Suprapubic skin (tissue), 4 donors: ENCODE measurements at regions not wholly inside any gene's neighbourhood (a gene's known extent, or its start where the extent isn't known, plus 50 kb on each side); places are given as distances from the start of the nearest gene placed in this dataset.

ENCODE experiments used
- DNase-seq, 2 donors: peaks; one replicate each; pipeline ENCODE4 v3.0.0-alpha.2; 2019; ENCODE audit warnings: low spot score in 2 of 2
- H3K27ac ChIP-seq: fragments of 200-600 bp; sonication (generic); one replicate; pipeline ENCODE4 v1.5.1; 2019
- H3K27me3 ChIP-seq: fragments of 200-600 bp; sonication (generic); one replicate; pipeline ENCODE4 v1.5.1; 2019
- H3K36me3 ChIP-seq: fragments of 200-600 bp; sonication (generic); one replicate; pipeline ENCODE4 v1.5.1; 2019
- H3K4me1 ChIP-seq: fragments of 200-600 bp; sonication (generic); one replicate; pipeline ENCODE4 v1.5.1; 2019
- H3K4me3 ChIP-seq: fragments of 200-600 bp; sonication (generic); one replicate; pipeline ENCODE4 v1.5.1; 2019; ENCODE audit warnings: mild to moderate bottlenecking
- H3K9me3 ChIP-seq: fragments of 200-600 bp; sonication (generic); one replicate; pipeline ENCODE4 v1.5.1; 2019
- EP300 ChIP-seq: sonication (generic); formaldehyde crosslinking; IDR thresholded peaks from one replicate; pipeline ENCODE4 v1.6.1; 2017; ENCODE audit warnings: antibody characterized with exemption
- POLR2A ChIP-seq, 2 donors: fragments of 450-650 bp; IDR thresholded peaks; one replicate each; pipeline ENCODE4 v1.6.1; 2017; ENCODE audit warnings: antibody characterized with exemption in 2 of 2, mild to moderate bottlenecking in 2 of 2, moderate library complexity in 2 of 2
- POLR2AphosphoS5 ChIP-seq, 3 donors: sonication (generic); formaldehyde crosslinking; IDR thresholded peaks; one replicate each; pipeline ENCODE4 v1.6.1; 2017; ENCODE audit warnings: antibody characterized with exemption in 3 of 3
- WGBS: methylation state at CpG from one replicate; pipeline ENCODE4 v1.1.5; 2018; 5-methylcytosine and 5-hydroxymethylcytosine counted together
- TF ChIP-seq, protein P1 (sequence below), 2 donors: fragments of 200-600 bp in 1 of 2; fragments of 450-650 bp in 1 of 2; sonication (generic) in 1 of 2; IDR thresholded peaks; one replicate each; pipeline ENCODE4 v1.5.1; 2016 to 2019; ENCODE audit warnings: antibody characterized with exemption in 2 of 2, mild to moderate bottlenecking in 1 of 2, moderate library complexity in 1 of 2

DNA sequence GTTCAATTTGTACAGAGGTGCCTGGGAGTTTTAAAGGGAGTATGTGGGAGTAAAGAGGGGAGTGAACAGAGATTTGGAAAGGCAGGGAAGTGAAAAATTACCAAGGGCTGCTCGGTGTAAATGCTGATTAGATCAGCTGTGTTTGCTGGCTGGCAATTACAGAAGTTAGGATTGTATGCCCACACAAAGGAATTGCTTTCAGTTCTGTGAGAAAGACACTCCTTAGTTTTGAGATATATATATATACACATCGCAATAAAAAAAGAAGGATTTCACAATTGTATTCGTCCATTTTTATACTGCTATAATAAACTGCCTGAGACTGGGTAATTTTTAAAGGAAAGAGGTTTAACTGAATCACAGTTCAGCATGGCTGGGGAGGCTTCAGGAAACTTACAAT lies 196.3 kb downstream of the SLITRK5 start:
- Histone ChIP-seq H3K27ac (no peak overlapping the region), H3K9me3 (no peaks in the 10 kb centered on the region), H3K36me3 (no peaks in the 10 kb centered on the region), H3K27me3 (no peaks in the 10 kb centered on the region), H3K4me1 (no peaks in the 10 kb centered on the region), H3K4me3 (no peak overlapping the region)
- no peak for DNase-seq
- TF ChIP-seq, protein P1, sequence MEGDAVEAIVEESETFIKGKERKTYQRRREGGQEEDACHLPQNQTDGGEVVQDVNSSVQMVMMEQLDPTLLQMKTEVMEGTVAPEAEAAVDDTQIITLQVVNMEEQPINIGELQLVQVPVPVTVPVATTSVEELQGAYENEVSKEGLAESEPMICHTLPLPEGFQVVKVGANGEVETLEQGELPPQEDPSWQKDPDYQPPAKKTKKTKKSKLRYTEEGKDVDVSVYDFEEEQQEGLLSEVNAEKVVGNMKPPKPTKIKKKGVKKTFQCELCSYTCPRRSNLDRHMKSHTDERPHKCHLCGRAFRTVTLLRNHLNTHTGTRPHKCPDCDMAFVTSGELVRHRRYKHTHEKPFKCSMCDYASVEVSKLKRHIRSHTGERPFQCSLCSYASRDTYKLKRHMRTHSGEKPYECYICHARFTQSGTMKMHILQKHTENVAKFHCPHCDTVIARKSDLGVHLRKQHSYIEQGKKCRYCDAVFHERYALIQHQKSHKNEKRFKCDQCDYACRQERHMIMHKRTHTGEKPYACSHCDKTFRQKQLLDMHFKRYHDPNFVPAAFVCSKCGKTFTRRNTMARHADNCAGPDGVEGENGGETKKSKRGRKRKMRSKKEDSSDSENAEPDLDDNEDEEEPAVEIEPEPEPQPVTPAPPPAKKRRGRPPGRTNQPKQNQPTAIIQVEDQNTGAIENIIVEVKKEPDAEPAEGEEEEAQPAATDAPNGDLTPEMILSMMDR (IDR thresholded peaks at IDR 0.05), result no peak
- TF ChIP-seq POLR2AphosphoS5 (IDR thresholded peaks at IDR 0.05) (no peak), EP300 (no peak), POLR2A (IDR thresholded peaks at IDR 0.05) (no peak)
- 79% methylated on average over 3 of the region's 3 CpGs for WGBS

DNA sequence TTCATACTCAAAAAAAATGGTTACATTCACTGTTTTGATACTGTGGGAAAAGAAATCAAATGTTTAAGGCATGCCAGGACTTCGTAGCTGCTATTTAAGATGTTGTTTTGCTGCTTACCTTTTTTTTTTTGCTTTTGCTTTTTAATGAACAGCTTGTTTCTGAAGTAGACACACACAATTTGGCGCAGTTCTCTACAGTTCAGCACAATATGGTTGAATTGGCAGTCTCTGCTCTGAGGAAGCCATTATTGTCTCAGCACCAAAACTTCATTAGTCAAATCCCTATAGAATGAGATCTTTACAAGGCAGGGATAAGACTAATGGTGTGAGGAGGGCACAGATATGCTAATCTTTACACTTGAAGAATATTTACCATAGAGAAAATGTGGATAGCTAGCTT lies 197.6 kb downstream of the SLITRK5 start:
- no peaks in the 10 kb centered on the region for H3K4me1 ChIP-seq
- no peaks in the 10 kb centered on the region for H3K27me3 ChIP-seq
- no peaks in the 10 kb centered on the region for H3K9me3 ChIP-seq
- TF ChIP-seq POLR2AphosphoS5 (IDR thresholded peaks at IDR 0.05), result no peak
- no peak for TF ChIP-seq EP300
- TF ChIP-seq, protein P1 (IDR thresholded peaks at IDR 0.05), result no peak
- TF ChIP-seq POLR2A (IDR thresholded peaks at IDR 0.05), result no peak
- H3K36me3 ChIP-seq, result no peaks in the 10 kb centered on the region
- DNase-seq, result no peak
- 83% methylated on average over 2 of the region's 2 CpGs for WGBS
- H3K27ac ChIP-seq, result no peak overlapping the region
- no peak overlapping the region for H3K4me3 ChIP-seq

- H3K4me1 ChIP-seq, result no peaks in the 10 kb centered on the region
- no peaks in the 10 kb centered on the region for H3K9me3 ChIP-seq
- no peak overlapping the region for H3K4me3 ChIP-seq
- H3K27me3 ChIP-seq, result no peaks in the 10 kb centered on the region
- no peaks in the 10 kb centered on the region for H3K36me3 ChIP-seq
- DNase-seq, result no peak
- 71% methylated on average over 2 of the region's 2 CpGs for WGBS
- no peak overlapping the region for H3K27ac ChIP-seq
- TF ChIP-seq POLR2A (IDR thresholded peaks at IDR 0.05), result no peak
- TF ChIP-seq EP300, result no peak
- no peak for TF ChIP-seq POLR2AphosphoS5 (IDR thresholded peaks at IDR 0.05)
- TF ChIP-seq, protein P1 (IDR thresholded peaks at IDR 0.05), result no peak
These were observed 201.6 kb downstream of the SLITRK5 start for GRCh38 chr13:87872813-87873212.

DNA sequence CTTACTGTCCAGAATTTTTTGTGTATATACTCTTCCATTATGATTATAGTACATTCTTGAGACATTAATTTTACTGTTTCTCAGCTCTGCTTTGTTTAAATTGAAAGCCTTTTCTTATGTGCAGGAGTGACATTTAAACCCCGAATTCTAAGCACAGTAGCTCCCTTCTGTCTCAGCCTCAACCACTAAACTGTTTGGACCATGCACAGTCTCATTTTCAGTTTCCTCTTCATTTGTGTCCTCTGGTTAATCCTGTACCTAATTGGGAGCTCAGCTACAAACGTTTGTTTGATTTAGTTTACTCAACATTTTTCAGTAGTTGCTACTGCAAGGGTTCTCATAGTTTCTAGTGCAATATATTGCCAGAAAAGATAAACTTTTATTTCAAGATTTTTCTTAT lies 206.3 kb downstream of the SLITRK5 start:
- Histone ChIP-seq H3K9me3 (no peaks in the 10 kb centered on the region), H3K27me3 (no peaks in the 10 kb centered on the region), H3K4me3 (no peak overlapping the region), H3K4me1 (no peaks in the 10 kb centered on the region), H3K27ac (no peak overlapping the region), H3K36me3 (no peaks in the 10 kb centered on the region)
- 68% methylated on average over 2 of the region's 2 CpGs for WGBS
- no peak for TF ChIP-seq EP300
- TF ChIP-seq, protein P1 (IDR thresholded peaks at IDR 0.05), result no peak
- no peak for TF ChIP-seq POLR2AphosphoS5 (IDR thresholded peaks at IDR 0.05)
- no peak for TF ChIP-seq POLR2A (IDR thresholded peaks at IDR 0.05)
- no peak for DNase-seq

- TF ChIP-seq, protein P1 (IDR thresholded peaks at IDR 0.05), result no peak
- TF ChIP-seq POLR2A (IDR thresholded peaks at IDR 0.05) (no peak), EP300 (no peak), POLR2AphosphoS5 (IDR thresholded peaks at IDR 0.05) (no peak)
- Histone ChIP-seq H3K4me1 (no peaks in the 10 kb centered on the region), H3K4me3 (no peak overlapping the region), H3K36me3 (no peaks in the 10 kb centered on the region), H3K27ac (no peak overlapping the region), H3K9me3 (no peaks in the 10 kb centered on the region), H3K27me3 (no peaks in the 10 kb centered on the region)
- no peak for DNase-seq
These were observed 207.5 kb downstream of the SLITRK5 start for GRCh38 chr13:87878706-87879105.
